SK-N-MC (cell line): ENCODE measurements at regions not wholly inside any gene's neighbourhood (a gene's known extent, or its start where the extent isn't known, plus 50 kb on each side); places are given as distances from the start of the nearest gene placed in this dataset.

Source experiments
- EZH2 ChIP-seq: fragments of 200-600 bp; sonication (generic); IDR thresholded peaks from one replicate; pipeline ENCODE4 v1.6.1; 2017; ENCODE audit warnings: antibody characterized with exemption
- FOXP2 ChIP-seq: optimal IDR thresholded peaks from 2 replicates; pipeline ENCODE3; 2011; ENCODE audit warnings: mild to moderate bottlenecking, moderate library complexity; ENCODE audit not compliant: insufficient read depth; ENCODE audit errors: extremely low read length, control extremely low read depth
- POLR2AphosphoS5 ChIP-seq: IDR thresholded peaks from 2 replicates; pipeline ENCODE4 v1.6.1; 2012; ENCODE audit warnings: mild to moderate bottlenecking, low read depth, low read length, borderline replicate concordance

DNA sequence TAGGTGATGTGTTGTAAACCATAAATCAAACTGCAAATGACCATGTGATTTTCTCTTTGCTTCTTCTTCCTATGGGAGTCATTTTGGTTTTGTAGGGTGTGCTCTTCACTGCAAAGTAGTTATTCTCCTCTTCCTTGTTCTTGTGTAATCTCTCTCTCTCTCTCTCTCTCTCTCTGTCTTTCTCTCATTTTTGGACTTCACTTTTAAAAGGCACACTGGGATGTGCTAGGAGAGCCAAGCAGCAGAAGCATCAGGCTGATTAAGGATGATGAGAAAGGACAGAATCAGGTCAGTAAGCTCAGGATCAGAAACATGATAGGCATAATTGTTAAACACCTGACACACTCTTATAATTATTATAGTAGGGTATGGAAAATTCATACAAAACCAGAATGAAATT is 505.3 kb upstream of the ZNF608 start:
- TF ChIP-seq POLR2AphosphoS5 (no peak), EZH2 (no peak), FOXP2 (no peak)
